ENCODE measurements at regions not wholly inside any gene's neighbourhood (a gene's known extent, or its start where the extent isn't known, plus 50 kb on each side); places are given as distances from the start of the nearest gene placed in this dataset.

GRCh38 chr3:152770296-152770695, 64.6 kb upstream of the P2RY1 start:
- Histone ChIP-seq H3K27ac (ENCODE audit: extremely low read depth, low read depth, low read length) (no peak overlapping the region), H3K79me2 (ENCODE audit: control insufficient read depth, insufficient read depth, low read length) (no peaks in the 10 kb centered on the region), H3K9me1 (ENCODE audit: control insufficient read depth, insufficient read depth, low read length) (no peaks in the 10 kb centered on the region), H3K4me1 (replicated peaks in 1 of 2; ENCODE audit: control insufficient read depth in 2 of 2, insufficient read depth in 2 of 2, low read length in 2 of 2) (no peaks in the 10 kb centered on the region), H3K27me3 (ENCODE audit: control insufficient read depth in 2 of 2, insufficient read depth in 2 of 2, low read length in 2 of 2) (no peaks in the 10 kb centered on the region), H3K4me3 (no peak overlapping the region), H3K9ac (ENCODE audit: insufficient read depth in 1 of 2, low read depth in 2 of 2, low read length in 2 of 2) (no peak overlapping the region), H3K4me2 (ENCODE audit: insufficient read depth, low read length) (no peak overlapping the region), H3K36me3 (ENCODE audit: control insufficient read depth, insufficient read depth, low read length) (no peaks in the 10 kb centered on the region), H4K20me1 (replicated peaks; ENCODE audit: control insufficient read depth, insufficient read depth, low read length) (no peaks in the 10 kb centered on the region), H3K9me3 (replicated peaks; ENCODE audit: control insufficient read depth, insufficient read depth, low read depth, low read length) (no peaks in the 10 kb centered on the region), H2AFZ (ENCODE audit: low read depth, low read length) (no peak overlapping the region)
- intact Hi-C loops (cut with micrococcal nuclease) (no loop called here), in situ Hi-C loops (cut with MboI) (no loop called here)
- no TSS peak for BruUV-seq (replicated peaks)
- ChIA-PET POLR2A (no interaction called here), CTCF (ENCODE audit: low intra/inter-chr PET ratio) (no interaction called here)
- ATAC-seq = no peak
- FAIRE-seq = no peak
- DNase-seq (ENCODE audit: extremely low read depth in 1 of 4, low spot score in 3 of 4) = no peak
- WGBS (ENCODE audit: insufficient coverage, low coverage, missing lambda C conversion rate) = 31% methylated on average over 2 of the region's 2 CpGs
- TF ChIP-seq YBX1 (IDR thresholded peaks at IDR 0.05) (no peak), ZBTB33 (CRISPR knock-in tag; IDR thresholded peaks at IDR 0.05) (no peak), SIRT6 (IDR thresholded peaks at IDR 0.05; ENCODE audit: low read depth, low read length) (no peak), BRF1 (IDR thresholded peaks at IDR 0.05; ENCODE audit: borderline replicate concordance, extremely low read depth, insufficient read length) (no peak), ATF4 (CRISPR knock-in tag; IDR thresholded peaks at IDR 0.05) (no peak), TSC22D4 (tag; IDR thresholded peaks at IDR 0.05) (no peak), PTBP1 (IDR thresholded peaks at IDR 0.05; ENCODE audit: low read depth, low read length) (no peak), SIN3B (IDR thresholded peaks at IDR 0.05; ENCODE audit: low read depth) (no peak), KLF6 (CRISPR knock-in tag; IDR thresholded peaks at IDR 0.05; ENCODE audit: borderline replicate concordance) (no peak), HEY1 (CRISPR knock-in tag; IDR thresholded peaks at IDR 0.05; ENCODE audit: borderline replicate concordance) (no peak), POLR2AphosphoS2 (IDR thresholded peaks at IDR 0.05; ENCODE audit: low read length) (no peak), ZNF239 (CRISPR knock-in tag; IDR thresholded peaks at IDR 0.05) (no peak)
- TF ChIP-seq, protein P1, sequence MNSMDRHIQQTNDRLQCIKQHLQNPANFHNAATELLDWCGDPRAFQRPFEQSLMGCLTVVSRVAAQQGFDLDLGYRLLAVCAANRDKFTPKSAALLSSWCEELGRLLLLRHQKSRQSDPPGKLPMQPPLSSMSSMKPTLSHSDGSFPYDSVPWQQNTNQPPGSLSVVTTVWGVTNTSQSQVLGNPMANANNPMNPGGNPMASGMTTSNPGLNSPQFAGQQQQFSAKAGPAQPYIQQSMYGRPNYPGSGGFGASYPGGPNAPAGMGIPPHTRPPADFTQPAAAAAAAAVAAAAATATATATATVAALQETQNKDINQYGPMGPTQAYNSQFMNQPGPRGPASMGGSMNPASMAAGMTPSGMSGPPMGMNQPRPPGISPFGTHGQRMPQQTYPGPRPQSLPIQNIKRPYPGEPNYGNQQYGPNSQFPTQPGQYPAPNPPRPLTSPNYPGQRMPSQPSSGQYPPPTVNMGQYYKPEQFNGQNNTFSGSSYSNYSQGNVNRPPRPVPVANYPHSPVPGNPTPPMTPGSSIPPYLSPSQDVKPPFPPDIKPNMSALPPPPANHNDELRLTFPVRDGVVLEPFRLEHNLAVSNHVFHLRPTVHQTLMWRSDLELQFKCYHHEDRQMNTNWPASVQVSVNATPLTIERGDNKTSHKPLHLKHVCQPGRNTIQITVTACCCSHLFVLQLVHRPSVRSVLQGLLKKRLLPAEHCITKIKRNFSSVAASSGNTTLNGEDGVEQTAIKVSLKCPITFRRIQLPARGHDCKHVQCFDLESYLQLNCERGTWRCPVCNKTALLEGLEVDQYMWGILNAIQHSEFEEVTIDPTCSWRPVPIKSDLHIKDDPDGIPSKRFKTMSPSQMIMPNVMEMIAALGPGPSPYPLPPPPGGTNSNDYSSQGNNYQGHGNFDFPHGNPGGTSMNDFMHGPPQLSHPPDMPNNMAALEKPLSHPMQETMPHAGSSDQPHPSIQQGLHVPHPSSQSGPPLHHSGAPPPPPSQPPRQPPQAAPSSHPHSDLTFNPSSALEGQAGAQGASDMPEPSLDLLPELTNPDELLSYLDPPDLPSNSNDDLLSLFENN (IDR thresholded peaks at IDR 0.05; ENCODE audit: low read depth in 2 of 2, low read length in 2 of 2) = no peak
- TF ChIP-seq, protein P2, sequence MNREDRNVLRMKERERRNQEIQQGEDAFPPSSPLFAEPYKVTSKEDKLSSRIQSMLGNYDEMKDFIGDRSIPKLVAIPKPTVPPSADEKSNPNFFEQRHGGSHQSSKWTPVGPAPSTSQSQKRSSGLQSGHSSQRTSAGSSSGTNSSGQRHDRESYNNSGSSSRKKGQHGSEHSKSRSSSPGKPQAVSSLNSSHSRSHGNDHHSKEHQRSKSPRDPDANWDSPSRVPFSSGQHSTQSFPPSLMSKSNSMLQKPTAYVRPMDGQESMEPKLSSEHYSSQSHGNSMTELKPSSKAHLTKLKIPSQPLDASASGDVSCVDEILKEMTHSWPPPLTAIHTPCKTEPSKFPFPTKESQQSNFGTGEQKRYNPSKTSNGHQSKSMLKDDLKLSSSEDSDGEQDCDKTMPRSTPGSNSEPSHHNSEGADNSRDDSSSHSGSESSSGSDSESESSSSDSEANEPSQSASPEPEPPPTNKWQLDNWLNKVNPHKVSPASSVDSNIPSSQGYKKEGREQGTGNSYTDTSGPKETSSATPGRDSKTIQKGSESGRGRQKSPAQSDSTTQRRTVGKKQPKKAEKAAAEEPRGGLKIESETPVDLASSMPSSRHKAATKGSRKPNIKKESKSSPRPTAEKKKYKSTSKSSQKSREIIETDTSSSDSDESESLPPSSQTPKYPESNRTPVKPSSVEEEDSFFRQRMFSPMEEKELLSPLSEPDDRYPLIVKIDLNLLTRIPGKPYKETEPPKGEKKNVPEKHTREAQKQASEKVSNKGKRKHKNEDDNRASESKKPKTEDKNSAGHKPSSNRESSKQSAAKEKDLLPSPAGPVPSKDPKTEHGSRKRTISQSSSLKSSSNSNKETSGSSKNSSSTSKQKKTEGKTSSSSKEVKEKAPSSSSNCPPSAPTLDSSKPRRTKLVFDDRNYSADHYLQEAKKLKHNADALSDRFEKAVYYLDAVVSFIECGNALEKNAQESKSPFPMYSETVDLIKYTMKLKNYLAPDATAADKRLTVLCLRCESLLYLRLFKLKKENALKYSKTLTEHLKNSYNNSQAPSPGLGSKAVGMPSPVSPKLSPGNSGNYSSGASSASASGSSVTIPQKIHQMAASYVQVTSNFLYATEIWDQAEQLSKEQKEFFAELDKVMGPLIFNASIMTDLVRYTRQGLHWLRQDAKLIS (CRISPR knock-in tag; IDR thresholded peaks at IDR 0.05) = no peak

Data from K562 (cell line).